ENCODE measurements at regions not wholly inside any gene's neighbourhood (a gene's known extent, or its start where the extent isn't known, plus 50 kb on each side); places are given as distances from the start of the nearest gene placed in this dataset.

- TF ChIP-seq CTCF (IDR thresholded peaks at IDR 0.05; ENCODE audit: poor library complexity, severe bottlenecking), result no peak
- DNase-seq (ENCODE audit: low spot score) (peak; percentile 21), ATAC-seq (ENCODE audit: low read depth) (no peak)
- no peak overlapping the region for H3K4me3 ChIP-seq (ENCODE audit: severe bottlenecking)
- no peaks in the 10 kb centered on the region for H3K36me3 ChIP-seq (ENCODE audit: low read depth)
- H3K27ac ChIP-seq (ENCODE audit: poor library complexity, severe bottlenecking), result no peak overlapping the region
- H3K27me3 ChIP-seq (ENCODE audit: insufficient read depth, poor library complexity, severe bottlenecking), result no peaks in the 10 kb centered on the region
- no peaks in the 10 kb centered on the region for H3K9me3 ChIP-seq (ENCODE audit: severe bottlenecking)
- no peaks in the 10 kb centered on the region for H3K4me1 ChIP-seq (ENCODE audit: insufficient read depth, poor library complexity, severe bottlenecking)
Observed at GRCh38 chr10:78895469-78895868, 173.3 kb upstream of the ZMIZ1 start.

DNA sequence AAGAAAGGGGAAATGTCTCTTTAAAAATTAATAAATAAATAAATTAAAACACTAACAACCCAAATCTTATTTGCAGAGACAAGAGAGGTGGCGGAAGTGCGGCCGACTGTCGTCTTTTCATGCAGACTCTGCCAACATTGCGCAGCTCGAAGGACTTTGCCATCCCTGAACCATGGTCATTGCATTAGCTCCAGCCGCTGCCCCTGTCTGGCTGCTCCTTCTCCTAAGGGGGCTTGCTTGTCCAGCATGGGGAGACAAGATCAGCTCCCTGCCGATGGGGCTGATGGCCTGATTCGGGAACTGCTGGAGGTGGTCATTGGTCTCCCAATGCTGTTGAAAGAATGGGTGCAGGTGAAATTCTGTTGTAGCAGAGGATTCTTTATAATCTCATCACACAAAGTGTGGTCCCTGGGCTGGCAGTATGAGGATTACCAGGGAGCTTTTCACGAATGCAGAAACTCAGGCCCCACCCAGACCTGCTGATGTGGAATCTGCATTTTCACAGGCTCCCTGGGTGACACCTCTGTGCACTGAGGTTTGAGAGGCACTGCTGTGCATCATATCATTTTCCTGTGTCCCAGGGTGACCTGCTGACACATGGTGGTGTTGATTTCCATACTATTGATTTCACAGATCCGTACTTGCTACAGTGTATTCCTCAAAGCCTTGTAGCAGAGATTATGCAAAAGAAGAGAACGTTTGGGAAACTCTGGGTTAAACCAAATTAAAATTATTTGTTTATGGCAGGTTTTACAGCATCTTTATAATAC, 172.4 kb upstream of the ZMIZ1 start:
- TF ChIP-seq CTCF (IDR thresholded peaks at IDR 0.05; ENCODE audit: poor library complexity, severe bottlenecking), result no peak
- DNase-seq (ENCODE audit: low spot score) (peak; percentile 26), ATAC-seq (ENCODE audit: low read depth) (no peak)
- no peaks in the 10 kb centered on the region for H3K9me3 ChIP-seq (ENCODE audit: severe bottlenecking)
- H3K27ac ChIP-seq (ENCODE audit: poor library complexity, severe bottlenecking), result no peak overlapping the region
- H3K36me3 ChIP-seq (ENCODE audit: low read depth), result no peaks in the 10 kb centered on the region
- H3K4me1 ChIP-seq (ENCODE audit: insufficient read depth, poor library complexity, severe bottlenecking), result no peaks in the 10 kb centered on the region
- no peaks in the 10 kb centered on the region for H3K27me3 ChIP-seq (ENCODE audit: insufficient read depth, poor library complexity, severe bottlenecking)
- no peak overlapping the region for H3K4me3 ChIP-seq (ENCODE audit: severe bottlenecking)

DNA sequence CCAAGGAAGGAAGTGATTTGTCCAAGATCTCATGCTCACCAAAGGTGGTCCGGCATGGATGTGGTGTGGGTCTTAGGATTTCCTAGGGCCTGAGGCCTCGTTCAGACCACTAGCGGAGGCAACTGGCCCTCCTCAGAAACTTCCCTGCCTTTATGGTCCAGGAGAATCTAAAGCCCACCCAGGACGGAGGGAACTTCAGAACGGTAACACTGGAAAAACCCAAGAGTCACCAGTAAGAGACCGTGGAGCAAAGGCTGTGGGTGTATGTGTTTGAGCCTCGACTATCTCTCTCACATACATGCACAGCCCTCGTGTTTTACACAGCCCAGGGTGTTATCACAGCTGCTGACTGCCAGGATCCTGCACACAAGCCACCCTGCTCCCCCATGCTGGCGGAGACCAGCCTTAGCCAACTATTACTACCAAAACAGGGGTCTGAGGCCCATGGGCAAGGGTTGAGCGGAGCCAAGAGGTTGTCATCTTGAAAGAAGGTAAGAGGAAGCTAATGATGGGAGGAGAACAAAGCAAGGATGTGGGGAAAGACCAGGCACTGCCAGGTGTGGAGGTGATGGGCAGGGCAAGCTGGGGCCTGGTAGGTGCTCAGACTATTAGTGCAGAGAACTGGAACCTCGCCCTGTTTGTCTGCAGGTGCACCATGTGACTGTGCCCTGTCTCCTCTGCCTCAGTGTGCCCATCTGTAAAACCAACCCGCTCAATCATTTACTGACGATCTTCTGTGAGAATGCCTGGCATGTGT, 170.2 kb upstream of the ZMIZ1 start:
- H3K4me1 ChIP-seq (ENCODE audit: insufficient read depth, poor library complexity, severe bottlenecking), result no peaks in the 10 kb centered on the region
- no peak overlapping the region for H3K4me3 ChIP-seq (ENCODE audit: severe bottlenecking)
- H3K36me3 ChIP-seq (ENCODE audit: low read depth), result no peaks in the 10 kb centered on the region
- H3K27me3 ChIP-seq (ENCODE audit: insufficient read depth, poor library complexity, severe bottlenecking), result no peaks in the 10 kb centered on the region
- ATAC-seq (ENCODE audit: low read depth) (no peak), DNase-seq (ENCODE audit: low spot score) (no peak)
- no peak for TF ChIP-seq CTCF (IDR thresholded peaks at IDR 0.05; ENCODE audit: poor library complexity, severe bottlenecking)
- H3K9me3 ChIP-seq (ENCODE audit: severe bottlenecking), result no peaks in the 10 kb centered on the region
- no peak overlapping the region for H3K27ac ChIP-seq (ENCODE audit: poor library complexity, severe bottlenecking)

DNA sequence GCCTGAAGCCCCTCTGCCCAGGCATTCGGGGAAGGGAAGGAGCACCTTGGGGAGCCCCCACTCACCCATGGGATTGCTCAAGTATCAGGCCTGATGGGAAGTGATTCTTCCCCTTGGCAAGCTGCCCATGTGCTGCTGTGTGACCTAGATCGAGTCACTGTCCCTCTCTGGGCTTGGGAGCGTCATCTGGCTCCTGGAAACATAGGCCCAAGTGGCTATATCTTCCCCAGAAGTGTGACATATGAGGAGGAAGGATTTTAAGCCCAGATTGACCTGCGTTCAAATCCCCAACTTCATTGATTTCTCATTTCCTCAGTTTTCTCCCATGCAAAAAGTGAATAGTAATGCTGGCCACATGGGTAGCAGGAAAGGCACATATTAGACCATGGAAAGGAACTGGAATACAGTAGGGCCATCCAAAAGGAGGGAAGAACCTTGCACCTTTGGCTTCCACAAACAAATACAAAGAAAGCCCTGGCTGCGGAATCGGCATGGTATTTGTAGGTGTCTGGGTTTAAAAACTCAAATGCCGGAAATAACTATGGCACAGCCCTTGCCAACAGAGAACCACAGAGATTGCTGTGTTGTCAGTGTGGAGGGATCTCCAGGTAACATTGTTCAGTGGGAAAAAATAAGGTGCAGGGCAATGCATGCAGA, 169.5 kb upstream of the ZMIZ1 start:
- DNase-seq (ENCODE audit: low spot score) (no peak), ATAC-seq (ENCODE audit: low read depth) (no peak)
- Histone ChIP-seq H3K36me3 (ENCODE audit: low read depth) (no peaks in the 10 kb centered on the region), H3K4me1 (ENCODE audit: insufficient read depth, poor library complexity, severe bottlenecking) (no peaks in the 10 kb centered on the region), H3K27me3 (ENCODE audit: insufficient read depth, poor library complexity, severe bottlenecking) (no peaks in the 10 kb centered on the region), H3K4me3 (ENCODE audit: severe bottlenecking) (no peak overlapping the region), H3K27ac (ENCODE audit: poor library complexity, severe bottlenecking) (no peak overlapping the region), H3K9me3 (ENCODE audit: severe bottlenecking) (no peaks in the 10 kb centered on the region)
- TF ChIP-seq CTCF (IDR thresholded peaks at IDR 0.05; ENCODE audit: poor library complexity, severe bottlenecking), result no peak
